GM23338 (cell line): ENCODE measurements at regions not wholly inside any gene's neighbourhood (a gene's known extent, or its start where the extent isn't known, plus 50 kb on each side); places are given as distances from the start of the nearest gene placed in this dataset.

ENCODE experiments used
- CREB1 ChIP-seq: fragments of 250-450 bp; sonication (Bioruptor Pico); IDR thresholded peaks from 2 replicates; pipeline ENCODE4 v1.5.0; 2020; ENCODE audit warnings: low read depth, mild to moderate bottlenecking, moderate library complexity
- EZH2 ChIP-seq: fragments of 200-600 bp; sonication (generic); IDR thresholded peaks from one replicate; pipeline ENCODE4 v1.8.0; 2017; ENCODE audit warnings: antibody characterized with exemption, mild to moderate bottlenecking, low read depth; ENCODE audit not compliant: unreplicated experiment
- EZH2phosphoT487 ChIP-seq: fragments of 200-600 bp; sonication (generic); IDR thresholded peaks from one replicate; pipeline ENCODE4 v1.8.1; 2018; ENCODE audit warnings: antibody characterized with exemption; ENCODE audit not compliant: unreplicated experiment
- JUNB ChIP-seq: IDR thresholded peaks from one replicate; pipeline ENCODE4 v1.6.1; 2016; ENCODE audit warnings: antibody characterized with exemption; ENCODE audit not compliant: unreplicated experiment
- POLR2AphosphoS5 ChIP-seq: IDR thresholded peaks from 2 replicates; pipeline ENCODE4 v1.6.1; 2016; ENCODE audit warnings: antibody characterized with exemption, low read depth
- STAT1 ChIP-seq: IDR thresholded peaks from one replicate; pipeline ENCODE4 v1.6.1; 2016; ENCODE audit warnings: antibody characterized with exemption; ENCODE audit not compliant: unreplicated experiment
- ZNF114 ChIP-seq: fragments of 250-450 bp; sonication (Bioruptor Pico); IDR thresholded peaks from 2 replicates; pipeline ENCODE4 v1.5.0; 2020; ENCODE audit warnings: mild to moderate bottlenecking, moderate library complexity
- ZNF331 ChIP-seq: fragments of 250-450 bp; sonication (Bioruptor Pico); IDR thresholded peaks from 2 replicates; pipeline ENCODE4 v1.5.0; 2020; ENCODE audit warnings: low read depth, mild to moderate bottlenecking, moderate library complexity
- TF ChIP-seq, protein P1 (sequence below), 2 experiments: fragments of 200-600 bp in 1 of 2; sonication (generic) in 1 of 2; conservative IDR thresholded peaks; 2 replicates each; pipeline versions ENCODE4 v1.5.1 to v1.6.1; 2016 to 2017; ENCODE audit warnings: antibody characterized with exemption in 2 of 2, low read depth in 2 of 2, mild to moderate bottlenecking in 2 of 2, moderate library complexity in 1 of 2
- TF ChIP-seq, protein P2 (sequence below): IDR thresholded peaks from one replicate; pipeline ENCODE4 v1.6.1; 2018; ENCODE audit warnings: antibody characterized with exemption; ENCODE audit not compliant: unreplicated experiment
- TF ChIP-seq, protein P3 (sequence below): IDR thresholded peaks from 2 replicates; pipeline ENCODE4 v1.6.1; 2016; ENCODE audit warnings: antibody characterized with exemption
- TF ChIP-seq, protein P4 (sequence below): fragments of 250-450 bp; sonication (Bioruptor Pico); IDR thresholded peaks from 2 replicates; pipeline ENCODE4 v1.5.0; 2020; ENCODE audit warnings: mild to moderate bottlenecking, moderate library complexity

DNA sequence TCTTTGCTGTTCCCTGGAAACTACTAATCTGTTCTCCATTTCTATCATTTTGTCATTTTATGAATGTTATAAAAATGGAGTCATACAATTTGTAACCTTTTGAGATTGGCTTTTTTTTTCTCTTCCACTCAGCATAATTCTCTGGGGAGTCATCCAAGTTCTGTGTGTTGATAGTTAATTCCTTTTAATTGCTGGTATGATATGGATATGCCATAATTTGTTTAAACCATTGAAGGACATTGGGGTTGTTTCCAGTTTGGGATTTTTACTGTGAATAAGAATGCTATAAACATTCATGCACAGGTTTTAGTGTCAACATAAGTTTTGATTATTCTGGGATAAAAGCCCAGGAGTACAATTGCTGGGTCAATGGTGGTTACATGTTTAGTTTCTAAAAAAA is 279.4 kb downstream of the WNT5A start:
- no peak for TF ChIP-seq EZH2
- TF ChIP-seq, protein P1, sequence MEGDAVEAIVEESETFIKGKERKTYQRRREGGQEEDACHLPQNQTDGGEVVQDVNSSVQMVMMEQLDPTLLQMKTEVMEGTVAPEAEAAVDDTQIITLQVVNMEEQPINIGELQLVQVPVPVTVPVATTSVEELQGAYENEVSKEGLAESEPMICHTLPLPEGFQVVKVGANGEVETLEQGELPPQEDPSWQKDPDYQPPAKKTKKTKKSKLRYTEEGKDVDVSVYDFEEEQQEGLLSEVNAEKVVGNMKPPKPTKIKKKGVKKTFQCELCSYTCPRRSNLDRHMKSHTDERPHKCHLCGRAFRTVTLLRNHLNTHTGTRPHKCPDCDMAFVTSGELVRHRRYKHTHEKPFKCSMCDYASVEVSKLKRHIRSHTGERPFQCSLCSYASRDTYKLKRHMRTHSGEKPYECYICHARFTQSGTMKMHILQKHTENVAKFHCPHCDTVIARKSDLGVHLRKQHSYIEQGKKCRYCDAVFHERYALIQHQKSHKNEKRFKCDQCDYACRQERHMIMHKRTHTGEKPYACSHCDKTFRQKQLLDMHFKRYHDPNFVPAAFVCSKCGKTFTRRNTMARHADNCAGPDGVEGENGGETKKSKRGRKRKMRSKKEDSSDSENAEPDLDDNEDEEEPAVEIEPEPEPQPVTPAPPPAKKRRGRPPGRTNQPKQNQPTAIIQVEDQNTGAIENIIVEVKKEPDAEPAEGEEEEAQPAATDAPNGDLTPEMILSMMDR (conservative IDR thresholded peaks at IDR 0.05; ENCODE audit: low read depth in 2 of 2) = no peak
- TF ChIP-seq, protein P2, sequence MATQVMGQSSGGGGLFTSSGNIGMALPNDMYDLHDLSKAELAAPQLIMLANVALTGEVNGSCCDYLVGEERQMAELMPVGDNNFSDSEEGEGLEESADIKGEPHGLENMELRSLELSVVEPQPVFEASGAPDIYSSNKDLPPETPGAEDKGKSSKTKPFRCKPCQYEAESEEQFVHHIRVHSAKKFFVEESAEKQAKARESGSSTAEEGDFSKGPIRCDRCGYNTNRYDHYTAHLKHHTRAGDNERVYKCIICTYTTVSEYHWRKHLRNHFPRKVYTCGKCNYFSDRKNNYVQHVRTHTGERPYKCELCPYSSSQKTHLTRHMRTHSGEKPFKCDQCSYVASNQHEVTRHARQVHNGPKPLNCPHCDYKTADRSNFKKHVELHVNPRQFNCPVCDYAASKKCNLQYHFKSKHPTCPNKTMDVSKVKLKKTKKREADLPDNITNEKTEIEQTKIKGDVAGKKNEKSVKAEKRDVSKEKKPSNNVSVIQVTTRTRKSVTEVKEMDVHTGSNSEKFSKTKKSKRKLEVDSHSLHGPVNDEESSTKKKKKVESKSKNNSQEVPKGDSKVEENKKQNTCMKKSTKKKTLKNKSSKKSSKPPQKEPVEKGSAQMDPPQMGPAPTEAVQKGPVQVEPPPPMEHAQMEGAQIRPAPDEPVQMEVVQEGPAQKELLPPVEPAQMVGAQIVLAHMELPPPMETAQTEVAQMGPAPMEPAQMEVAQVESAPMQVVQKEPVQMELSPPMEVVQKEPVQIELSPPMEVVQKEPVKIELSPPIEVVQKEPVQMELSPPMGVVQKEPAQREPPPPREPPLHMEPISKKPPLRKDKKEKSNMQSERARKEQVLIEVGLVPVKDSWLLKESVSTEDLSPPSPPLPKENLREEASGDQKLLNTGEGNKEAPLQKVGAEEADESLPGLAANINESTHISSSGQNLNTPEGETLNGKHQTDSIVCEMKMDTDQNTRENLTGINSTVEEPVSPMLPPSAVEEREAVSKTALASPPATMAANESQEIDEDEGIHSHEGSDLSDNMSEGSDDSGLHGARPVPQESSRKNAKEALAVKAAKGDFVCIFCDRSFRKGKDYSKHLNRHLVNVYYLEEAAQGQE = no peak
- TF ChIP-seq STAT1 = no peak
- TF ChIP-seq EZH2phosphoT487 = no peak
- no peak for TF ChIP-seq ZNF331 (CRISPR knock-in tag)
- TF ChIP-seq ZNF114 = no peak
- TF ChIP-seq POLR2AphosphoS5 = no peak
- TF ChIP-seq, protein P3, sequence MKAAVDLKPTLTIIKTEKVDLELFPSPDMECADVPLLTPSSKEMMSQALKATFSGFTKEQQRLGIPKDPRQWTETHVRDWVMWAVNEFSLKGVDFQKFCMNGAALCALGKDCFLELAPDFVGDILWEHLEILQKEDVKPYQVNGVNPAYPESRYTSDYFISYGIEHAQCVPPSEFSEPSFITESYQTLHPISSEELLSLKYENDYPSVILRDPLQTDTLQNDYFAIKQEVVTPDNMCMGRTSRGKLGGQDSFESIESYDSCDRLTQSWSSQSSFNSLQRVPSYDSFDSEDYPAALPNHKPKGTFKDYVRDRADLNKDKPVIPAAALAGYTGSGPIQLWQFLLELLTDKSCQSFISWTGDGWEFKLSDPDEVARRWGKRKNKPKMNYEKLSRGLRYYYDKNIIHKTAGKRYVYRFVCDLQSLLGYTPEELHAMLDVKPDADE = no peak
- TF ChIP-seq, protein P4, sequence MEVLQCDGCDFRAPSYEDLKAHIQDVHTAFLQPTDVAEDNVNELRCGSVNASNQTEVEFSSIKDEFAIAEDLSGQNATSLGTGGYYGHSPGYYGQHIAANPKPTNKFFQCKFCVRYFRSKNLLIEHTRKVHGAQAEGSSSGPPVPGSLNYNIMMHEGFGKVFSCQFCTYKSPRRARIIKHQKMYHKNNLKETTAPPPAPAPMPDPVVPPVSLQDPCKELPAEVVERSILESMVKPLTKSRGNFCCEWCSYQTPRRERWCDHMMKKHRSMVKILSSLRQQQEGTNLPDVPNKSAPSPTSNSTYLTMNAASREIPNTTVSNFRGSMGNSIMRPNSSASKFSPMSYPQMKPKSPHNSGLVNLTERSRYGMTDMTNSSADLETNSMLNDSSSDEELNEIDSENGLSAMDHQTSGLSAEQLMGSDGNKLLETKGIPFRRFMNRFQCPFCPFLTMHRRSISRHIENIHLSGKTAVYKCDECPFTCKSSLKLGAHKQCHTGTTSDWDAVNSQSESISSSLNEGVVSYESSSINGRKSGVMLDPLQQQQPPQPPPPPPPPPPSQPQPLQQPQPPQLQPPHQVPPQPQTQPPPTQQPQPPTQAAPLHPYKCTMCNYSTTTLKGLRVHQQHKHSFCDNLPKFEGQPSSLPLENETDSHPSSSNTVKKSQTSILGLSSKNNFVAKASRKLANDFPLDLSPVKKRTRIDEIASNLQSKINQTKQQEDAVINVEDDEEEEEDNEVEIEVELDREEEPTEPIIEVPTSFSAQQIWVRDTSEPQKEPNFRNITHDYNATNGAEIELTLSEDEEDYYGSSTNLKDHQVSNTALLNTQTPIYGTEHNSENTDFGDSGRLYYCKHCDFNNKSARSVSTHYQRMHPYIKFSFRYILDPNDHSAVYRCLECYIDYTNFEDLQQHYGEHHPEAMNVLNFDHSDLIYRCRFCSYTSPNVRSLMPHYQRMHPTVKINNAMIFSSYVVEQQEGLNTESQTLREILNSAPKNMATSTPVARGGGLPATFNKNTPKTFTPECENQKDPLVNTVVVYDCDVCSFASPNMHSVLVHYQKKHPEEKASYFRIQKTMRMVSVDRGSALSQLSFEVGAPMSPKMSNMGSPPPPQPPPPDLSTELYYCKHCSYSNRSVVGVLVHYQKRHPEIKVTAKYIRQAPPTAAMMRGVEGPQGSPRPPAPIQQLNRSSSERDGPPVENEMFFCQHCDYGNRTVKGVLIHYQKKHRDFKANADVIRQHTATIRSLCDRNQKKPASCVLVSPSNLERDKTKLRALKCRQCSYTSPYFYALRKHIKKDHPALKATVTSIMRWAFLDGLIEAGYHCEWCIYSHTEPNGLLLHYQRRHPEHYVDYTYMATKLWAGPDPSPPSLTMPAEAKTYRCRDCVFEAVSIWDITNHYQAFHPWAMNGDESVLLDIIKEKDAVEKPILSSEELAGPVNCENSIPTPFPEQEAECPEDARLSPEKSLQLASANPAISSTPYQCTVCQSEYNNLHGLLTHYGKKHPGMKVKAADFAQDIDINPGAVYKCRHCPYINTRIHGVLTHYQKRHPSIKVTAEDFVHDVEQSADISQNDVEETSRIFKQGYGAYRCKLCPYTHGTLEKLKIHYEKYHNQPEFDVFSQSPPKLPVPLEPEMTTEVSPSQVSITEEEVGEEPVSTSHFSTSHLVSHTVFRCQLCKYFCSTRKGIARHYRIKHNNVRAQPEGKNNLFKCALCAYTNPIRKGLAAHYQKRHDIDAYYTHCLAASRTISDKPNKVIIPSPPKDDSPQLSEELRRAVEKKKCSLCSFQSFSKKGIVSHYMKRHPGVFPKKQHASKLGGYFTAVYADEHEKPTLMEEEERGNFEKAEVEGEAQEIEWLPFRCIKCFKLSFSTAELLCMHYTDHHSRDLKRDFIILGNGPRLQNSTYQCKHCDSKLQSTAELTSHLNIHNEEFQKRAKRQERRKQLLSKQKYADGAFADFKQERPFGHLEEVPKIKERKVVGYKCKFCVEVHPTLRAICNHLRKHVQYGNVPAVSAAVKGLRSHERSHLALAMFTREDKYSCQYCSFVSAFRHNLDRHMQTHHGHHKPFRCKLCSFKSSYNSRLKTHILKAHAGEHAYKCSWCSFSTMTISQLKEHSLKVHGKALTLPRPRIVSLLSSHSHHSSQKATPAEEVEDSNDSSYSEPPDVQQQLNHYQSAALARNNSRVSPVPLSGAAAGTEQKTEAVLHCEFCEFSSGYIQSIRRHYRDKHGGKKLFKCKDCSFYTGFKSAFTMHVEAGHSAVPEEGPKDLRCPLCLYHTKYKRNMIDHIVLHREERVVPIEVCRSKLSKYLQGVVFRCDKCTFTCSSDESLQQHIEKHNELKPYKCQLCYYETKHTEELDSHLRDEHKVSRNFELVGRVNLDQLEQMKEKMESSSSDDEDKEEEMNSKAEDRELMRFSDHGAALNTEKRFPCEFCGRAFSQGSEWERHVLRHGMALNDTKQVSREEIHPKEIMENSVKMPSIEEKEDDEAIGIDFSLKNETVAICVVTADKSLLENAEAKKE (CRISPR knock-in tag) = no peak
- no peak for TF ChIP-seq CREB1
- no peak for TF ChIP-seq JUNB
